ENCODE measurements at regions not wholly inside any gene's neighbourhood (a gene's known extent, or its start where the extent isn't known, plus 50 kb on each side); places are given as distances from the start of the nearest gene placed in this dataset.

GRCh38 chr13:90918536-90918935, 429.0 kb upstream of the MIR17HG start:
- H3K4me2 ChIP-seq (ENCODE audit: low read length) = no peak overlapping the region
- no peaks in the 10 kb centered on the region for H3K36me3 ChIP-seq (ENCODE audit: control insufficient read depth, insufficient read depth, low read length)
- no peak for TF ChIP-seq CTCF (IDR thresholded peaks at IDR 0.05)
- no peaks in the 10 kb centered on the region for H3K79me2 ChIP-seq
- H2AFZ ChIP-seq = no peak overlapping the region
- H3K4me3 ChIP-seq (ENCODE audit: low read depth, low read length) = no peak overlapping the region
- no peaks in the 10 kb centered on the region for H3K27me3 ChIP-seq (ENCODE audit: control insufficient read depth, insufficient read depth, low read length)
- no peak overlapping the region for H3K9ac ChIP-seq
- no peak overlapping the region for H3K27ac ChIP-seq
- H3K9me3 ChIP-seq (ENCODE audit: control insufficient read depth, low read length) = no peaks in the 10 kb centered on the region
- H3K4me1 ChIP-seq = no peaks in the 10 kb centered on the region

- TF ChIP-seq CTCF (IDR thresholded peaks at IDR 0.05) = no peak
- no peaks in the 10 kb centered on the region for H3K9me3 ChIP-seq (ENCODE audit: control insufficient read depth, low read length)
- no peak overlapping the region for H3K9ac ChIP-seq
- no peak overlapping the region for H3K4me2 ChIP-seq (ENCODE audit: low read length)
- H3K4me1 ChIP-seq = no peaks in the 10 kb centered on the region
- no peaks in the 10 kb centered on the region for H3K27me3 ChIP-seq (ENCODE audit: control insufficient read depth, insufficient read depth, low read length)
- H3K79me2 ChIP-seq = no peaks in the 10 kb centered on the region
- H3K27ac ChIP-seq = no peak overlapping the region
- no peaks in the 10 kb centered on the region for H3K36me3 ChIP-seq (ENCODE audit: control insufficient read depth, insufficient read depth, low read length)
- H3K4me3 ChIP-seq (ENCODE audit: low read depth, low read length) = no peak overlapping the region
- no peak overlapping the region for H2AFZ ChIP-seq
Observed at GRCh38 chr13:90919153-90919552, 428.3 kb upstream of the MIR17HG start.

GRCh38 chr13:90926459-90926858, 421.0 kb upstream of the MIR17HG start:
- Histone ChIP-seq H3K4me1 (no peaks in the 10 kb centered on the region), H3K36me3 (ENCODE audit: control insufficient read depth, insufficient read depth, low read length) (no peaks in the 10 kb centered on the region), H3K9me3 (ENCODE audit: control insufficient read depth, low read length) (no peaks in the 10 kb centered on the region), H3K27me3 (ENCODE audit: control insufficient read depth, insufficient read depth, low read length) (no peaks in the 10 kb centered on the region), H3K79me2 (no peaks in the 10 kb centered on the region), H3K27ac (no peak overlapping the region), H3K4me3 (ENCODE audit: low read depth, low read length) (no peak overlapping the region), H3K4me2 (ENCODE audit: low read length) (no peak overlapping the region), H2AFZ (no peak overlapping the region), H3K9ac (no peak overlapping the region)
- no peak for TF ChIP-seq CTCF (IDR thresholded peaks at IDR 0.05)

GRCh38 chr13:90928109-90928508, 419.4 kb upstream of the MIR17HG start:
- TF ChIP-seq CTCF (IDR thresholded peaks at IDR 0.05) = no peak
- no peaks in the 10 kb centered on the region for H3K36me3 ChIP-seq (ENCODE audit: control insufficient read depth, insufficient read depth, low read length)
- H3K4me2 ChIP-seq (ENCODE audit: low read length) = no peak overlapping the region
- no peak overlapping the region for H3K27ac ChIP-seq
- no peaks in the 10 kb centered on the region for H3K4me1 ChIP-seq
- H2AFZ ChIP-seq = no peak overlapping the region
- no peaks in the 10 kb centered on the region for H3K27me3 ChIP-seq (ENCODE audit: control insufficient read depth, insufficient read depth, low read length)
- H3K9me3 ChIP-seq (ENCODE audit: control insufficient read depth, low read length) = no peaks in the 10 kb centered on the region
- H3K9ac ChIP-seq = no peak overlapping the region
- no peaks in the 10 kb centered on the region for H3K79me2 ChIP-seq
- H3K4me3 ChIP-seq (ENCODE audit: low read depth, low read length) = no peak overlapping the region

GRCh38 chr13:90933097-90933826, 414.2 kb upstream of the MIR17HG start:
- H3K4me2 ChIP-seq (ENCODE audit: low read length) = no peak overlapping the region
- H3K9ac ChIP-seq = no peak overlapping the region
- no peak overlapping the region for H2AFZ ChIP-seq
- no peaks in the 10 kb centered on the region for H3K9me3 ChIP-seq (ENCODE audit: control insufficient read depth, low read length)
- no peaks in the 10 kb centered on the region for H3K4me1 ChIP-seq
- H3K27ac ChIP-seq = no peak overlapping the region
- H3K36me3 ChIP-seq (ENCODE audit: control insufficient read depth, insufficient read depth, low read length) = no peaks in the 10 kb centered on the region
- no peak for TF ChIP-seq CTCF (IDR thresholded peaks at IDR 0.05)
- no peak overlapping the region for H3K4me3 ChIP-seq (ENCODE audit: low read depth, low read length)
- no peaks in the 10 kb centered on the region for H3K27me3 ChIP-seq (ENCODE audit: control insufficient read depth, insufficient read depth, low read length)
- no peaks in the 10 kb centered on the region for H3K79me2 ChIP-seq

All from parathyroid adenoma (tissue), 2 donors.